ENCODE measurements at regions not wholly inside any gene's neighbourhood (a gene's known extent, or its start where the extent isn't known, plus 50 kb on each side); places are given as distances from the start of the nearest gene placed in this dataset.

- TF ChIP-seq REST (IDR thresholded peaks at IDR 0.05; ENCODE audit: low read depth), result no peak
These were observed 958.0 kb upstream of the MIR17HG start (continued) for GRCh38 chr13:90389537-90389936.

GRCh38 chr13:90393408-90393807, 954.1 kb upstream of the MIR17HG start:
- no peaks in the 10 kb centered on the region for H3K79me2 ChIP-seq (ENCODE audit: insufficient read depth, low read length)
- H2AFZ ChIP-seq (ENCODE audit: low read depth, low read length, poor library complexity, severe bottlenecking), result no peak overlapping the region
- DNase-seq (ENCODE audit: low read depth, low spot score) (no peak), ATAC-seq (no peak)
- no peaks in the 10 kb centered on the region for H3K4me1 ChIP-seq (ENCODE audit: control insufficient read depth in 1 of 2, insufficient read depth in 2 of 2, low read length in 2 of 2)
- no peaks in the 10 kb centered on the region; the same call in 1 of the 2 replicates for H4K20me1 ChIP-seq (ENCODE audit: insufficient read depth)
- CTCF ChIA-PET, result no interaction called here
- no peak overlapping the region for H3K27ac ChIP-seq (ENCODE audit: low read depth, low read length)
- RAD21 ChIA-PET (ENCODE audit: low non-redundant PET in 1 of 2, low total read pairs in 2 of 2, uncharacterized antibody in 2 of 2, unreplicated experiment in 2 of 2), result no interaction called here
- BruUV-seq (replicated peaks), result no TSS peak
- no peaks in the 10 kb centered on the region for H3K27me3 ChIP-seq (ENCODE audit: insufficient read depth, low read length)
- no peak overlapping the region for H3K4me3 ChIP-seq (replicated peaks in 1 of 2; ENCODE audit: low read depth in 1 of 2, low read length in 2 of 2)
- no peak overlapping the region for H3K9ac ChIP-seq (ENCODE audit: low read length)
- H3K36me3 ChIP-seq (ENCODE audit: control insufficient read depth in 1 of 2, insufficient read depth in 2 of 2, low read length in 2 of 2), result no peaks in the 10 kb centered on the region
- intact Hi-C loops (cut with micrococcal nuclease), result no loop called here
- no peaks in the 10 kb centered on the region for H3K9me2 ChIP-seq (ENCODE audit: insufficient read depth)
- POLR2A ChIA-PET, result no interaction called here
- H3K4me2 ChIP-seq (ENCODE audit: low read length), result no peak overlapping the region
- H3K9me3 ChIP-seq (ENCODE audit: control insufficient read depth in 1 of 2, insufficient read depth in 1 of 2, low read depth in 1 of 2, low read length in 2 of 2), result no peaks in the 10 kb centered on the region; a peak in 1 of 4 replicates
- TF ChIP-seq REST (IDR thresholded peaks at IDR 0.05; ENCODE audit: low read depth) (no peak), CBX3 (IDR thresholded peaks at IDR 0.05; ENCODE audit: low read depth) (no peak), FOSL1 (IDR thresholded peaks at IDR 0.05; ENCODE audit: low read depth) (no peak), ZBTB33 (IDR thresholded peaks at IDR 0.05; ENCODE audit: extremely low read depth, insufficient replicate concordance, low read length) (no peak), ELF1 (IDR thresholded peaks at IDR 0.05; ENCODE audit: borderline replicate concordance, low read depth) (no peak), SIN3A (IDR thresholded peaks at IDR 0.05; ENCODE audit: low read depth) (no peak), EZH2phosphoT487 (IDR thresholded peaks at IDR 0.05; ENCODE audit: borderline replicate concordance) (no peak), SRF (IDR thresholded peaks at IDR 0.05; ENCODE audit: low read depth) (no peak), ATF3 (IDR thresholded peaks at IDR 0.05) (no peak), CTCF (IDR thresholded peaks at IDR 0.05 in 2 of 3, conservative IDR thresholded peaks at IDR 0.05 in 1 of 3; ENCODE audit: borderline replicate concordance in 1 of 3, insufficient read depth in 1 of 3, low read depth in 2 of 3, low read length in 2 of 3) (no peak), ZFX (IDR thresholded peaks at IDR 0.05) (no peak), RAD21 (IDR thresholded peaks at IDR 0.05; ENCODE audit: low read depth) (no peak), JUND (IDR thresholded peaks at IDR 0.05) (no peak), SP1 (IDR thresholded peaks at IDR 0.05; ENCODE audit: low read depth) (no peak), POLR2AphosphoS5 (IDR thresholded peaks at IDR 0.05; ENCODE audit: low read depth, low read length) (no peak)

Measured in HCT116 (cell line).